ENCODE measurements at regions not wholly inside any gene's neighbourhood (a gene's known extent, or its start where the extent isn't known, plus 50 kb on each side); places are given as distances from the start of the nearest gene placed in this dataset.
"Not testable (repeated sequence)": the region's sequence is repeated elsewhere in the genome, so short reads cannot be mapped to it uniquely, and the experiment has no call there.

DNA sequence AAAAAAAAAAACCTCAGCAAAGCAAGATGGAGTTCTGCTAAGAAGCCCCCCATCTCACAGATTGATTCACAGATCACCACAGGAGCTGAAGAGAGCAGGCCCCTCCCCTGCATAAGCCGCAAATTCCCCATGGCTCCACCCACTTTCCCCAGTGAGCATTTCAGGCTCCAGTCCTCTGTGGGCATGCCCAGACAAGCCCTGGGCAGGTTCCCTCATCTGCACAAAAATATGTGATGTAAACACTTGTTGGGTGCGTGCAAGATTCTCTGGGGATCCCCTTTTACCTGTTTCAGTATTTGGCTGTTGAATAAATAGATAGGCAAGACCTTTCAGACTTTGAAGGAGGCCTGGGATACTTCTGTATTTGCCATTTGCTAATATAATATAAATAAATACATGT is 514.3 kb downstream of the PCDH7 start:
- peak; percentile 4 for DNase-seq

DNA sequence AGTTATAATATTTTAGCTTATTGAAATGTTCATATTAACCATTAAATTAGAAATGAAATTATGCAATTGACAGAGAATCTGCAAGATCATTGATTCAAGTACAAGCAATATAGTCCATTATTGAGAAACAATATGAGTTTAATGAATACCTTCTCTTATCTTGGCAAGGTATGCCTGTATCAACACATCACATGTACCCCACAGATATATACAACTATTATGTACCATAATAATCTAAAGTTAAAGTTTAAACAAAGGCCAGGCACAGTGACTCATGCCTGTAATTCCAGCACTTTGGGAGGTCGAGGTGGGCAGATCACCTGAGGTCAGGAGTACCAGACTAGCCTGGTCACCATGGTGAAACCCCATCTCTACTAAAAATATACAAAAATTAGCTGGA is 514.7 kb downstream of the PCDH7 start:
- H3K27me3 Mint-ChIP-seq (ENCODE audit: low read depth): no peaks in the 10 kb centered on the region
- H3K4me1 Mint-ChIP-seq (ENCODE audit: low read depth): no peaks in the 10 kb centered on the region
- intact Hi-C loops (cut with micrococcal nuclease): no loop called here
- H3K4me3 Mint-ChIP-seq: no peak overlapping the region
- no peaks in the 10 kb centered on the region for H3K36me3 Mint-ChIP-seq (ENCODE audit: low read depth)
- peaks cover 7% of the 10 kb centered on the region for H3K9me3 Mint-ChIP-seq
- DNase-seq: no peak
- CTCF ChIA-PET: no interaction called here
- H3K27ac Mint-ChIP-seq: no peak overlapping the region

More for the DNA sequence above, 514.3 kb downstream of the PCDH7 start:
- peaks cover 7% of the 10 kb centered on the region for H3K9me3 Mint-ChIP-seq
- intact Hi-C loops (cut with micrococcal nuclease): no loop called here
- H3K27ac Mint-ChIP-seq: no peak overlapping the region
- H3K4me3 Mint-ChIP-seq: no peak overlapping the region
- no peaks in the 10 kb centered on the region for H3K36me3 Mint-ChIP-seq (ENCODE audit: low read depth)
- no peaks in the 10 kb centered on the region for H3K27me3 Mint-ChIP-seq (ENCODE audit: low read depth)
- CTCF ChIA-PET: no interaction called here
- H3K4me1 Mint-ChIP-seq (ENCODE audit: low read depth): no peaks in the 10 kb centered on the region

DNA sequence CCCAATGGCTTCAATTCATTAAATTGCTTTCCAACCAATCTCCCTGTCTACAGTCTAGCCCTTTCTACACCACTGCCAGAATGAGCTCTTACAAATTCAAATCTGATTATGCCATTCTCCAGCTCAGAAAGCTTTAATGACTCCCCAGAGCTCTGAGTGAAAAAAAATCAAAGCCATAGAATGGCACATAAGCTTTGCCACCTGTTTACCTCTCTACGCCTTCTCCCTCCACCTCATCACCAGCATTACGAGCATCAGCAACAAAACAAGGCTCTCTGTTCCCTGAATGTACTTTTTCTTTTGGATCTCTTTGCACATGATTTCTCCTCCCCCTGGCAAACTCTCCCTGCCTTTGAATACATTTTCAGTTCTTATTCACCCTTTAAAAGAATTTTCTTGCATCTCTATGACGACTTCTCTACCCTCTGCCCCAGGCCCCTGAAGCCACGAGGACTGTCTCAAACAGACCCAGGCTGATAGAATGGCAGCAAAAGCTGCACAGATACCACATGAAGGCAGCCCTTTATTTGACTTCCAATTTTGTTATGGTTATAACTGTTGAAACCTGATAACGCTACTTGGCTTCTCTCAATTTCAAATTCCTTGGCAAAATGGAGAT is 516.0 kb downstream of the PCDH7 start:
- Mint-ChIP-seq H3K27me3 (ENCODE audit: low read depth) (no peaks in the 10 kb centered on the region), H3K4me3 (no peak overlapping the region), H3K36me3 (ENCODE audit: low read depth) (no peaks in the 10 kb centered on the region), H3K4me1 (ENCODE audit: low read depth) (no peaks in the 10 kb centered on the region), H3K27ac (no peak overlapping the region), H3K9me3 (peaks cover 4% of the 10 kb centered on the region)
- intact Hi-C loops (cut with micrococcal nuclease): no loop called here
- no peak for DNase-seq
- CTCF ChIA-PET: no interaction called here

DNA sequence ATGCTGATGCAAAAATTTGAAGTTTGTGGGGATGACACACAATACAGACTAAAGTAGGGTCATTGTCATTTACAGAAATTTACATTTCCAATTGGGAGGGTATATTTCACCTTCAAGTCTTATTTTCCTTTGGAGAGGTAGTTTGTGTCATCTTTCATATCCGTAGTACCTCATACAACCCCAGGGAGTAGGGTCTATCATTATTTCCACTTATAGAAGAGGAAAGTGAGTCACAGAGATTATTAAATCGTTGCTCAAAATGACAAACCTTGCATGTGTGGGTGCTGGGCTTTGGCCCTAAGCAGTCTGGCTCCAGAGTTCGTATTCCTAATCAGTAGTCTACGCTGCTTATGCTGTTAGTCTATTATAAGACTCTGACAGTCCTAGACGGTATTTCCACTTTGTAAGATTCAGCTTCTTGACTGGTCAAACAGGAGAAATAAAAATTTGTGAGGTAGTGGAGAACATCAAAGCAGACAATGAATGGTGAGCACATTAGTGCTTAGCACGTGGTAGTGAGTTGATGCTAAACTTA is 516.5 kb downstream of the PCDH7 start:
- H3K27ac Mint-ChIP-seq: no peak overlapping the region
- DNase-seq: no peak
- H3K9me3 Mint-ChIP-seq: peaks cover 6% of the 10 kb centered on the region
- intact Hi-C loops (cut with micrococcal nuclease): no loop called here
- H3K4me3 Mint-ChIP-seq: no peak overlapping the region
- no peaks in the 10 kb centered on the region for H3K4me1 Mint-ChIP-seq (ENCODE audit: low read depth)
- CTCF ChIA-PET: no interaction called here
- no peaks in the 10 kb centered on the region for H3K36me3 Mint-ChIP-seq (ENCODE audit: low read depth)
- H3K27me3 Mint-ChIP-seq (ENCODE audit: low read depth): no peaks in the 10 kb centered on the region

DNA sequence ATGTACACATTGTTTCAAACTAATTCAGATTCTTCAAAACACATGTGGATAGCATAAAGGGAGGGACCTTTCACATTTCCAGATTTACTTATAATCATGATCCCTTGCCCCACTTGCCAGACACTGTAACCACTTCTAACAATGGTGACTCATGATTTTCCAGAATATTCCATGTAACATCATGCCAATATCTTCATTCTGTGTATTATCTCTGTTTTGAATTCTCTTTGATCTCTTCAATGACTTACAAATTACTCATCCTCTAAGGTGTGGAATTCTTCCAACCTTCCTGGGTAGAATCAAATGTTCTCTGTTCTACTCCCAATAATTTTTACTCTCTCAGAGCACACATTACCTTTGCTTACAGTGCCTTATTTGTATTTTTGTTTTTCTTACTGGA is 517.1 kb downstream of the PCDH7 start:
- intact Hi-C loops (cut with micrococcal nuclease): no loop called here
- H3K27ac Mint-ChIP-seq: no peak overlapping the region
- CTCF ChIA-PET: no interaction called here
- H3K27me3 Mint-ChIP-seq (ENCODE audit: low read depth): no peaks in the 10 kb centered on the region
- peaks cover 6% of the 10 kb centered on the region for H3K9me3 Mint-ChIP-seq
- H3K4me3 Mint-ChIP-seq: no peak overlapping the region
- DNase-seq: no peak
- H3K36me3 Mint-ChIP-seq (ENCODE audit: low read depth): no peaks in the 10 kb centered on the region
- H3K4me1 Mint-ChIP-seq (ENCODE audit: low read depth): no peaks in the 10 kb centered on the region

DNA sequence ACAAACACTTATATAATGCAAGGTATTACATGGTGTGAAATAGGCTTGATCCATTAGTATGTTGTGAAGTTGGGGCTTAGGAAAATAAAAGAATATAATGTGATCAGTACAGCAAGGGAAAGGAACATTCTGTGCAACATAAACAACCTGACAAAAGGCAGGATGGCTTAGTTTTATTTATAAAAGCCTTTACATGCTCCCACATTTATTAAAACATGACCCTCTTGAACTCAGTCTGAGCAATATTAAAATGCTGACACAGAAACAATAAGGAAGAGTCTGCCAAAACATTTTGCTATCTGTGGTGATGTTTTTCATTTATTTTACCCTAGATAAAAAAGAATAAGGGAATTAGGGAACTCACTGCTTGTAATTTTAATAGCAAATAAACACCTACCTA is 519.7 kb downstream of the PCDH7 start:
- Mint-ChIP-seq H3K27me3 (ENCODE audit: low read depth) (no peaks in the 10 kb centered on the region), H3K36me3 (ENCODE audit: low read depth) (no peaks in the 10 kb centered on the region), H3K4me3 (no peak overlapping the region), H3K27ac (no peak overlapping the region), H3K4me1 (ENCODE audit: low read depth) (no peaks in the 10 kb centered on the region), H3K9me3 (peaks cover 6% of the 10 kb centered on the region)
- intact Hi-C loops (cut with micrococcal nuclease): no loop called here
- DNase-seq: no peak
- CTCF ChIA-PET: no interaction called here

DNA sequence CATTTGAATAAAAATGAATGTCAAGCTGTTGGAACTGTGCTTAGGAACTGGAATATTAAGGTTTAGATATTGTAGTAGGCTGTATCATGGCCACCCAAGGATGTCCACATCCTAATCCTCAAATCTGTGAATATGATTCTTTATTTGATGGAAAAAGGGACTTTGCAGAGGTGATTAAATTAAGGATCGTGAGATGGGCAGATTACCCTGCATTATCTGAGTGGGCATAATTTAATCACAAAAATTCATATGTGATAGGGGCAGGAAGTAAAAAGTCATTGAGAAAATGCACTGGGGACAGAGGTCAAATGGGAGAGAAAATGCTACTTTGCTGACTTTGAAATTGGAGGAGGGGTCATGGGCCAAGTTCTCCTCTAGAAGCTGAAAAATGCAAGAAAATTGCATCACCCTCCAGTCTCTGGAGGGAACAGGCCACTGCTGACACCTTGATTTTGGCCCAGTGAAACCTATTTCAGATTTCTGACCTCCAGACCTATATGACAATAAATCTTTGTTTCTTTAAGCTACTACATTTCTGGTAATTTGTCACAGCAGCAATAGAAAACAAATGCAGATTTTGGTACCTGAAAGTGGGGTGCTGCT is 521.4 kb downstream of the PCDH7 start:
- intact Hi-C loops (cut with micrococcal nuclease): no loop called here
- DNase-seq: no peak
- no peak overlapping the region for H3K27ac Mint-ChIP-seq
- no peaks in the 10 kb centered on the region for H3K4me1 Mint-ChIP-seq (ENCODE audit: low read depth)
- H3K4me3 Mint-ChIP-seq: no peak overlapping the region
- CTCF ChIA-PET: no interaction called here
- H3K27me3 Mint-ChIP-seq (ENCODE audit: low read depth): no peaks in the 10 kb centered on the region
- H3K9me3 Mint-ChIP-seq: peaks cover 3% of the 10 kb centered on the region
- H3K36me3 Mint-ChIP-seq (ENCODE audit: low read depth): no peaks in the 10 kb centered on the region

DNA sequence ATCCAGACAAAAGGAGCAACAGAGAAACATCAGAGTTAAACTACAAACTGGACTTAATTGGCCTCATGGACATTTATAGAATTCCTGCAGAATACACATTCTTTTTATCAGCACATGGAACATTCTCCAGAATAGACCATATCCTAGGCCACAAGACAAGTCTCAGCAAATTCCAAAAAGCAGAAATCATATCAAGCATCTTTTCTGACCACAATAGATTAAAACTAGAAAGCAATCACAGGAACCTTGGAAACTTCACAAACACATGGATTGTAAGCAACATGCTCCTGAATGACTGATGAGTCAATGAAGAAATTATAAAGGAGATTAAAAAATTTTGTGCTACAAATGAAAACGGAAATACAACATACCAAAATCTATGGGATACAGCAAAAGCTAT is 526.7 kb downstream of the PCDH7 start:
- intact Hi-C loops (cut with micrococcal nuclease): no loop called here
- Mint-ChIP-seq H3K36me3 (ENCODE audit: low read depth) (no peaks in the 10 kb centered on the region), H3K4me1 (ENCODE audit: low read depth) (no peaks in the 10 kb centered on the region), H3K27me3 (ENCODE audit: low read depth) (no peaks in the 10 kb centered on the region), H3K9me3 (peaks cover 3% of the 10 kb centered on the region), H3K27ac (no peak overlapping the region), H3K4me3 (no peak overlapping the region)
- DNase-seq: no peak
- CTCF ChIA-PET: no interaction called here

DNA sequence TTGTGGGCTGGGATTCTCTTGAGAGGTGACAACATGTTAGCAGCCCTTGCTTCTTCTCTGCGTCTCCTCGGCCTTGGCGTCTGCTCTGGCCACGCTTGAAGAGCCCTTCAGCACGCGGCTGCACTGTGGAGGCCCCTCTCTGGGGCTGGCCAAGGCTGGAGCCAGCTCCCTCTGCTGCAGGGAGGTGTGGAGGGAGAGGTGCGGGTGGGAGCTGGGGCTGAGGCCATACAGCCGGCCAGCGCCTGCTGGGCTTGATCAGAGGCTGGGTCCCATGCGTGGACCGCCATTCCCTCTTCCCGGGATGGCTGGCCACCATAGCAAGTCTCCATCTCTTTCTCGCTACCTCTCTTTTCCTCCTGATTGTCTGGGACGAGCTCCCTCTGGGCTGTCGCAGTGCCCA is 539.0 kb downstream of the PCDH7 start:
- no peak overlapping the region for H3K27ac Mint-ChIP-seq
- no peaks in the 10 kb centered on the region for H3K27me3 Mint-ChIP-seq (ENCODE audit: low read depth)

DNA sequence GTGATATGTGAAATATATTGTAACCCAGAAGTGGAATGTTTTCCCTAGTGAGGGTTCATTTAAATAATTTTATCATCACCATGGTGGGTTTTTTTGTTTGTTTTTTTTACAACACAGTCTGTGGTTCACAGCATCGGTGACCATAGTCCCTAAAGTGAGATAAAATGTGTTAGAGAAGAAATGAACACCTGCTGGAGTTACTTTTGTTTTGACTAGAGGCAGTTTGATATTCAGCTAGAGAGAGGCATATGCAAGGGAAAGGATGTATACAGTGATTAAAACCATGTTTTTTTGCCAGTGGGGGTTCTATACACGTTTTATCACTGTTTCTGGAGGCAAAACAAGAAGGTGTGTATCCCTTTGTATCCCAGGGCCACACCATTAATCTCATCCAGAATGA is 541.5 kb downstream of the PCDH7 start:
- H3K27ac Mint-ChIP-seq: no peak overlapping the region
- no peaks in the 10 kb centered on the region for H3K27me3 Mint-ChIP-seq (ENCODE audit: low read depth)
- H3K4me3 Mint-ChIP-seq: no peak overlapping the region
- no peaks in the 10 kb centered on the region for H3K36me3 Mint-ChIP-seq (ENCODE audit: low read depth)
- H3K4me1 Mint-ChIP-seq (ENCODE audit: low read depth): no peaks in the 10 kb centered on the region
- intact Hi-C loops (cut with micrococcal nuclease): no loop called here
- peaks cover 9% of the 10 kb centered on the region for H3K9me3 Mint-ChIP-seq
- CTCF ChIA-PET: no interaction called here
- no peak for DNase-seq

More for the DNA sequence above, 539.0 kb downstream of the PCDH7 start:
- no peak for DNase-seq
- Mint-ChIP-seq H3K36me3 (ENCODE audit: low read depth) (no peaks in the 10 kb centered on the region), H3K4me1 (ENCODE audit: low read depth) (no peaks in the 10 kb centered on the region), H3K4me3 (no peak overlapping the region), H3K9me3 (peaks cover 9% of the 10 kb centered on the region)
- CTCF ChIA-PET: no interaction called here
- intact Hi-C loops (cut with micrococcal nuclease): no loop called here

DNA sequence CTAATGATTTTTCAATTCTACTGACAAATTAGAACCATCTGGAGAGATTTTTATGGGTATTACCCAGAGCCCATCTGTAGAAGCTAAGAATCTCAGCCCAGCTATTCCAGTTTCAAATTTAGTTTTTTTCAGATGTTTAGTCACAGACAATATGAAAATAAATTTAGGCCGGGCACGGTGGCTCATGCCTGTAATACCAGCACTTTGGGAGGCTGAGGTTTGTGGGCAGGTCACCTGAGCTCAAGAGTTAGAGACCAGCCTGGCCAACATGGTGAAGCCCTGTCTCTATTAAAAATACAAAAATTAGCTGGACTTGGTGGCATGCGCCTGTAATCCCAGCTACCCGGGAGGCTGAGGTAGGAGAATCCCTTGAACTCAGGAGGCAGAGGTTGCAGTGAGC is 545.9 kb downstream of the PCDH7 start:
- H3K27ac Mint-ChIP-seq; H3K36me3 Mint-ChIP-seq (ENCODE audit: low read depth); DNase-seq; H3K4me1 Mint-ChIP-seq (ENCODE audit: low read depth); H3K27me3 Mint-ChIP-seq (ENCODE audit: low read depth); H3K4me3 Mint-ChIP-seq; CTCF ChIA-PET; H3K9me3 Mint-ChIP-seq; intact Hi-C loops (cut with micrococcal nuclease): not testable (repeated sequence)

DNA sequence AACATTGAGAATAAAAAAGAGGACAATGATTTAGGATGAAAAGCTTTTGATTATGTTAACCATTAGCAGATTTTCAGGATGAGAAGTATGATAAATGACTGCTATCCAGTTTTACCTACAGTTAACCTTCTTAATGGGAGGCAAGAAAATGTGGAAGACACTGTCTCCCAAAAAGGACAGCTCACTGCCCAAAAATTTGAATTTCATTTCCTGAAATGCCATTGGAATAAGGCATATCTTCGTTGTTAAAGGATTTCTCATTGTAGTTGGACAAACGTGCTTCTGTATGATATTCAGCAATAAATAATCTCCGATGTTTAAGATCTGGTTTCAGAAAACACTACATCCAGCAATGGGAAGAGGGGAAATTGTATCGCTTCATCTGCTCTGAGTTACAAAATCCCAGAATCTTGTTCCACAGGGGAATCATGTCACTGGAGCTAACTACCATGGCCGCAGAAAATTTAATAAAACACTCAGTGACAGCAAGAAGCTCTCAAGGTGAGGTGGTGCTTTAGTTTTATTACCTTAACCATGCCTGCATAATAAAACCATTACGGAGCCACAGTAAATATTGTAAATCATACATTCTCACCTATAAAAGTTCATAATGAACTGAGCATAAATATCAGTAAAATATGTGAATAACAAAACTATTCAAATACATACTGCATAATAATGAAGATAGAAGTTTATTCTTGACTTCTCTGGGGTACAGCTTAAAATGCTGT is 552.3 kb downstream of the PCDH7 start:
- no peak for DNase-seq
- no peaks in the 10 kb centered on the region for H3K4me1 Mint-ChIP-seq (ENCODE audit: low read depth)
- no peak overlapping the region for H3K27ac Mint-ChIP-seq
- intact Hi-C loops (cut with micrococcal nuclease): no loop called here
- H3K27me3 Mint-ChIP-seq (ENCODE audit: low read depth): no peaks in the 10 kb centered on the region
- no peak overlapping the region for H3K4me3 Mint-ChIP-seq
- CTCF ChIA-PET: interaction anchor here (0.7 kb wide), 1 partner anchor 26 kb away, joined by 5 read pairs; no protein-coding TSS in a partner anchor
- peaks cover 2% of the 10 kb centered on the region for H3K9me3 Mint-ChIP-seq
- no peaks in the 10 kb centered on the region for H3K36me3 Mint-ChIP-seq (ENCODE audit: low read depth)

DNA sequence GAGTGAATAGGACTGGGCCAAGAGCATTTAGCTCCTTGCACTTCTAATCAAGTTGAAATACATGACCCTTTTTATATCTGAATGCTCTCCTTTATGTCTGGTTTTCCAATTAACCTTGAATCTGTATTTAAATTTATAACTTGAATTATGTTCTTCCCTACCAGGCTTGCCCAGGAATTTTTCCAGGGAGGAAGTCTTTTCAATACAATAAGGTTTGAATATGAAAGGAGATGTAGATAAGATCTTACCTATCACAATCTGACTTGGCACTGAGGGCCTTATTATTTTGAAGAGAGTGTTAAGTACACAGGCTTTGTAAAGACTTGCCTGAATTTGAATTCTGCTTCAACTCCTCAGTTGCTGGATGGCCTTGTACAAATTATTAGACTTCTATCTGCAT is 555.7 kb downstream of the PCDH7 start:
- intact Hi-C loops (cut with micrococcal nuclease): no loop called here
- peaks cover 7% of the 10 kb centered on the region for H3K9me3 Mint-ChIP-seq
- DNase-seq: no peak
- no peak overlapping the region for H3K4me3 Mint-ChIP-seq
- H3K27ac Mint-ChIP-seq: no peak overlapping the region
- H3K36me3 Mint-ChIP-seq (ENCODE audit: low read depth): no peaks in the 10 kb centered on the region
- H3K4me1 Mint-ChIP-seq (ENCODE audit: low read depth): no peaks in the 10 kb centered on the region
- H3K27me3 Mint-ChIP-seq (ENCODE audit: low read depth): no peaks in the 10 kb centered on the region
- CTCF ChIA-PET: no interaction called here
